IPS-18c (cell line): ENCODE measurements at regions not wholly inside any gene's neighbourhood (a gene's known extent, or its start where the extent isn't known, plus 50 kb on each side); places are given as distances from the start of the nearest gene placed in this dataset.

ENCODE experiments used
- H3K4me3 ChIP-seq: 2 replicates; pipeline ENCODE4 v1.7.0; 2013; ENCODE audit warnings: low read depth, mild to moderate bottlenecking, low read length, moderate library complexity; ENCODE audit not compliant: insufficient read depth
- H3K9me3 ChIP-seq: one replicate; pipeline ENCODE4 v1.6.1; 2013; ENCODE audit warnings: mild to moderate bottlenecking, low read length, moderate library complexity; ENCODE audit not compliant: control insufficient read depth, insufficient read depth

DNA sequence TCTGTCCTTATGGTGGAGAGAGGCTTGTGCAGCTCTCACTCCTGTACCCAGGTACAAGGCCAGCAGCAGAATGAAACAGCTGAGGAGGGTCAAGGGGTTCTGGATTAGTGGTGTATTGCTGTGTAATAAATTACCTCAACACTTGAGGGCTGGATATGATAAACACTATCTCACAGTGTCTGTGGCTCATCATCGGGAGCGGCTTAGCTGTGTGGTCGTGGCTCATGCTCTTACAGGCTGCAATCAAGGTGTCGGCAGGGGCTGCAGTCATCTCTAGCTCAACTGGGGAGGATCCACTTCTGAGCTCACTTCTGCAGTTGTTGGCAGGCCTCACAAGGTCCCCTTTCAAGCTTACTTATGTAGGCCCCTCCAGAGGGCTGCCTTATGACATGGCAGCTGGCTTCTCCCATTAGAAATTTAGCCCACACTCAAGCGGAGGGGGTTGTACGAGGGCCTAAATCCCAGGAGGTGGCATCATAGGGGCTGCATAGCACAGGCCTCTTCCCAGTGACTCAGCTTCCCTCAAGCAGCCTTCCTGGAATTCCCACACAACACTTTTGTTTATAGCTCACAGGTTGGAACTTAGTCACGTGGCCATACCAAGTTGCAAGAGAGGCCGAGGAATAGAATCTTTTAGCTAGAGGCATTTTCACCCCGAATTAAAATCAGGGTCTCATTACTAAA, 148.2 kb upstream of the RPS6KA3 start:
- peaks cover 4% of the 10 kb centered on the region for H3K9me3 ChIP-seq
- no peak overlapping the region for H3K4me3 ChIP-seq

DNA sequence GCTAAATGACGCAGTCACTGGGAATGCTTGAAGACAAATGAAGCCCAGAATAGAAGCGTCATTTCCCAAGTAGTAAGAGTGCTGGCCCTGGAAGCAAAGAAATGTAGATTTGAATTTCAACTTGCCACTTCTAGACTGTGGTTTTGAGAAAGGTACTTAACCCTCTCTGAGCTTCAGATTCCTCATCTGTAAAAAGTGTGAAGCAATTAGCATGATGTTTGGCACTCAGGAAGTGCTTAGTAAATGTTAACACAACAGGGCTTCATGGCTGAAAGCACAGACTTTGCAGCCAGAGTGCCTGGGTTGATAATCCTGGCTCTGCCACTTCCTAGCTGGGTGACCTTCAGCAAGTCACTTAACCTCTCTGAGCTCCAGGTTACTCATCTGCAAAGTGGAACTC, 147.4 kb upstream of the RPS6KA3 start:
- Histone ChIP-seq H3K9me3 (peaks cover 4% of the 10 kb centered on the region), H3K4me3 (no peak overlapping the region)

DNA sequence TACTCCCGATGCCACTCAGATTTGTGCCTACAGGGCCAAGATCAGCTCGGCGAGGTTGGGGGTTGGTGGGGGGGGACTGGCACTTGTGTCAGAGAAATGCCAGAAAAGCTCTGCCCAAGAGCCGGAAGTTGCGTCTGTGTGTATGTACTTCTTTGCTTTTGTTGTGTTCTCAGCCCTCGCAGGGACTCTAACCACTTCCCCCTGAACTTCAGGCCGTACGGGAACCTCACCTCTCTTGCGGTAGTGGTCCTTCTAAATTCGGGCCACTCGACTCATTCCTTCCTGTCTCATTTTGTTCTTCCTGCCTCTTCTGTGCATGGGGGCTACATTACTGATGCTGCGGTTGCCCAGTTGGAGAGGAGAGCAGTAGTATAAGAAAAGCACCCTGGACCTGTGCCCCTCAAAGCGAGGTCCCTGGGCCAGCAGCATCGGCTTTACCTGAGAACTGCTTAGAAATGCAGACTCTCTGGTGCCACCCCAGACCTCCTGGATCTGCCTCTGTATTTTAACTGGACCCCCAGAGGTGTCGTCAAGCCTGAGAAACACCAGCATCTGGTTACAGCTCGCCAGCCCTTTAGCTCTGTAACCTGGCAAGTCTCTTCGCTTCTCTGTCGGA, 146.3 kb upstream of the RPS6KA3 start:
- Histone ChIP-seq H3K9me3 (peaks cover 4% of the 10 kb centered on the region), H3K4me3 (no peak overlapping the region)

DNA sequence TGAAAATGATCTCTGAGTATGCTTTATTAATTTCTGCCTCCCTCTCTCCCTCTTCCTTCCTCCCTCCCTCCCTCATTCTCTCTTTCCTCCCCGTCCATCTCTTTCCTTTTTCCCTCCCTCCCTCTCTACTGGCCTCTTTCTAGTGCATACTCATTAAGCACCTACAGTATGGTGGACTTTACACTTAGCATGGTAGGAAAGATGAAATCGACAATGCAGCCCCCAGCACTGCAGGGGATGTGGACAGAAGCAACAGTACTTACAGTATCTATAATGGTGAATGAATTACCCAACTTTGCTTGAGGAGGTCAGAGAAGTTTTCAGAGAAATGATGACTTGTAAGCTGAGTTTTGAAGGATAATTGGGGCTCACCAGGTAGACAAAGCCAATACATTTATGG, 143.8 kb upstream of the RPS6KA3 start:
- Histone ChIP-seq H3K4me3 (no peak overlapping the region), H3K9me3 (peaks cover 4% of the 10 kb centered on the region)

DNA sequence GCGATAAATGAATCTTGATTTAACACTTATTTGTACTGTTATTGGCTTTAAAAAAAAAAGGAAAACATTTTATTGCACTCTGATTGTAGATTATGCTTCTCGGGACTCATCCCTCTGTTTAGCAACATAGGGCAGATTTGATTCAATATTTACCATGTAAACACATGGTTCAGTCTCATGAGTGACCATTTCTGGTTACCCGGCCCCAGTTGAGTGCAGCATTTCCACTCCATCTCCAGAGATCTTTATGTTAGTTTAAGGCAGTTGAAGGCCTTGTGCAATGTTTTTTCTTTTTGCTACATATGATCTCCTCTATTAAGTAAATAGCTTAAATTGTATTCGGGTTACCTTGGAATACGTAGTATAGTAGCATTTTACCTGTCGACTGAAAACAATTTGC, 143.3 kb upstream of the RPS6KA3 start:
- peaks cover 4% of the 10 kb centered on the region for H3K9me3 ChIP-seq
- no peak overlapping the region for H3K4me3 ChIP-seq

DNA sequence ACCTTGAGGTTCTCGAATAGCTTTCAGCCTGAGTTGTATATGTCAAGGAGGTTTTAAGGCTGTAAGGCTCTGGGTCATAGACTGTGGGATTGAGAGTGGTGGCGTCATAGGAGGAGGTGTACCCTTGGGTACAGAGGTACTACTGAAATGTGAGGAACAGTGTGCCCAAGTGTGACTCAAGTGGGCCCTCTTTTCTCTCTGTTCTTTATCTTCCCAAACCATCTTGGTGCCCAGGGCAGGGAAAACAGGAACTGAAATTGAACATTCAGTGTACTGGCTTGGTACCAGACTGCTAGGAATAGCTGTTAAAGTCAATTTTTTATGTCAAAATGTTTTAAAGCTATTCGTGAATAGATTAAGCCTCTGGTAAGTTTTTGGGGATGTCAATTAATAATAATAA, 136.2 kb upstream of the RPS6KA3 start:
- H3K9me3 ChIP-seq = peaks cover 4% of the 10 kb centered on the region
- H3K4me3 ChIP-seq = no peak overlapping the region

DNA sequence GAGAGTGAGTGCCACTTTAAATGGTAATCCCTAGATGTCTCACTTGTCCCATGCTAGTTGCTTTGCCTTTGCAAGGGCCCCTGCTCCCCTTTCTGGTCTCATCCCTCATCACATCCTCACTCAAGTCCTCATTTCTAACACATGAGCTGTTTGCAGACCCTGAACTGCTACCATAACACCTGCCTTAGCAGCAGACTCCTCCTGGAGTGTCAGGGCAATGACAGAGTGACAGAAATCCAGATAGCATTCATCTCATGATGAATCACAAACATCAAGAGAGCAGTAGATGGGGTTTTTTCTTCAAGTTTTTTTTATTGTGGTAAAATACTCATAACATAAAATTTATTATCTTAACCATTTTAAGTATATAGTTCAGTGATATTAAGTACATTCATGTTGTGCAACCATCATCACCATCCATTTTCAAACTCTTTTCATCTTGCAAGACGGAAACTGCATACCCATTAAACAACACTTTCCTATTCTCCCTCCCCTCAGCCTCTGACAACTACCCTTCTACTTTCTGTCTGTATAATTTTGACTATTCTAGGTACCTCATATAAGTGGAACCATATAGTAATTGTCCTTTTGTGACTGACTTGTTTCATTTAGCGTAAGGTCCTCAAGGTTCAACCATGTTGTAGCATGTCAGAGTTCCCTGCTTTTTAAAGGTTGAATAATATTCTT, 133.2 kb upstream of the RPS6KA3 start:
- peaks cover 4% of the 10 kb centered on the region for H3K9me3 ChIP-seq
- H3K4me3 ChIP-seq = no peak overlapping the region

DNA sequence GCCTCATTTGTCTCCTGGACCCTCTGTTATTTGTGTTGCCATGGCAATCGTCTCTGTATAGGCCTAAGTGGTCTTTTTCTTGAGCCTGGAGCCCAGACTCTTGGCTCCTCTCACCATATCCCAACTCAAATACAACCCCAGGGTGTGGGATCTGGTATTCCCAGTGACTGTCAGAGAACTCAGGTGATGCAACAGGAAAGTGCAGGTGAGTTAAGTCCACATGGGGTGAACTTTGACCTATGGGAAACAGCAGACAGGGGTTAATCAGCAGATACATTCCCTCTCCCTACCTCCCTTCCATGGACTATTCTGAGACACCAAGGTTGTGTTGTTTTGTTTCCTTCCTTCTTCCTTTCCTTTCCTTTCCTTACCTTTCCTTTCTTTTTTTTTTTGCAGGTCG, 130.9 kb upstream of the RPS6KA3 start:
- Histone ChIP-seq H3K4me3 (no peak overlapping the region), H3K9me3 (peaks cover 2% of the 10 kb centered on the region)

DNA sequence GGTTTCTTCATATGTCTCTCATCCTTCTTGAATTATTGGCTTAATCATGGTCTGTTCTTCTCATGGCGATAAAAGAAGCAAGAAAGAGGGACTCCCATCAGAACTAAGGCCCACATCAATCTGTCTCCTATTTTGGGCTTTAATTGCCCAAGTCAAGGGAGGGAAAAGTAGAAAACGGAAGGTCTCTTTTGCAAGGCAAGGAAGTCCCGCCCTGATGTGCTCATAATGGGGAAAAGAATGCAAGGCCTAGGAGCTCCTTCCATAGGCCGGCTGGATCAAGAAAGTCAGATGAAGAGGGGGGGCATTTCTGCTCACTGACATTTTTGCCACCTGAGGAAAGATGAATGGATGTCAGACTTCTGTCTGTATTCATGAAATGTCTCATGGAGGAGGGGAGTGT, 127.7 kb upstream of the RPS6KA3 start:
- Histone ChIP-seq H3K4me3 (no peak overlapping the region), H3K9me3 (peaks cover 2% of the 10 kb centered on the region)

DNA sequence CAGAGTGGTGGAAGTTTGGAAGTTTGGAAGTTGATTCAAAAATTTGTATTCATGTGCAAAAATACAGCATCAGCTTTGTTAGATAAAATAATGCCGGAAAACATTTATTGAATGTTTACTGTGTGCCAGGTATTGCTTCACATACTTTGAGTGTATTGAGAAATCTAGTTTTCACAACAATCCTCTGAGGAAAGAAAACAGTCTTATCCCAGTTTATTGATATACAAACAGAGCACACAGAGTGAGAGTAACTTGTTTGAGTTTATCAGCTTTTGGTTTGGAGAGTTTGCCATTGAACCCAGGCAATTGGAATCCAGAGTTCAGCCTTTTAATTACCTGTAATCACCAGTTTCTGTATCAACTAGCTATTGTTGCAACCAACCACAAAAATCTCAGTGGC, 127.2 kb upstream of the RPS6KA3 start:
- no peak overlapping the region for H3K4me3 ChIP-seq
- H3K9me3 ChIP-seq = peaks cover 2% of the 10 kb centered on the region

DNA sequence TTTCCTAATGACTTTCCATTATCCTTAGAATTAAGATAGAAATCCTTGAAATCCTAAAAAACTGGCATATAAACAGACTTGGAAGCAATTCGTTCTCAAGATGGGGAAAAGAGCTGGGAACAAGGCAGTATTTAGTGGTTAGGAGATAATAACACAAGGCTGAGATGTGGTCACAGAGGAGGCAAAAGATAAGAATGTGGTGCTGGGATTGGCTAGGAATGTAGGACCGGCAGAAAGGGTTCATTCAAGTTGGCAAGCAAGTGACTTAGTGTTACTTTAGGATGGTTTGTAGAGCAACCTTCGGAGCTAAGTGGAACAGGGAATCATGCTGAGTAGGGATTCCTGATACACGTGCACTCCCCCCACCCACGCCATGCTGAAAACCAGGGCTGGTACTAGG, 121.9 kb upstream of the RPS6KA3 start:
- no peak overlapping the region for H3K4me3 ChIP-seq
- peaks cover 2% of the 10 kb centered on the region for H3K9me3 ChIP-seq

DNA sequence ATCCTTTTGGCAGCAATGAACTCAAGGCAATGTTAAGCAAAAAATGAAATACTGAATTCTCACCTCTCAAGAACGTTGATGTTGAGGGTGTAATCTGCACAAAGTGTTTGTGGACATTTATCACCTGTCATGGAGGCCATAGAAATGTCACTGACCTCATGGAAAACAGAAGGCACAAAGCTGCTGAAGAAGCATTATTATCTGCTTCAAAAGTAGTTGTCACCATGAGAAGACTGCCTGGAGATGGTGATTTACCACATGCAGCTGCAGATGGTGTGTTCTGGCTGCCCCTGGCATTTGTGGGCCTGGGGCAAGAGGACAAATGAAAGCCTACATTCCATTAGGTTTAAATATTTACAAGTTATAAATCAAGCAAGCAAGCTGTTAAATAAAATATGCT, 116.8 kb upstream of the RPS6KA3 start:
- H3K9me3 ChIP-seq = no peaks in the 10 kb centered on the region
- no peak overlapping the region for H3K4me3 ChIP-seq

DNA sequence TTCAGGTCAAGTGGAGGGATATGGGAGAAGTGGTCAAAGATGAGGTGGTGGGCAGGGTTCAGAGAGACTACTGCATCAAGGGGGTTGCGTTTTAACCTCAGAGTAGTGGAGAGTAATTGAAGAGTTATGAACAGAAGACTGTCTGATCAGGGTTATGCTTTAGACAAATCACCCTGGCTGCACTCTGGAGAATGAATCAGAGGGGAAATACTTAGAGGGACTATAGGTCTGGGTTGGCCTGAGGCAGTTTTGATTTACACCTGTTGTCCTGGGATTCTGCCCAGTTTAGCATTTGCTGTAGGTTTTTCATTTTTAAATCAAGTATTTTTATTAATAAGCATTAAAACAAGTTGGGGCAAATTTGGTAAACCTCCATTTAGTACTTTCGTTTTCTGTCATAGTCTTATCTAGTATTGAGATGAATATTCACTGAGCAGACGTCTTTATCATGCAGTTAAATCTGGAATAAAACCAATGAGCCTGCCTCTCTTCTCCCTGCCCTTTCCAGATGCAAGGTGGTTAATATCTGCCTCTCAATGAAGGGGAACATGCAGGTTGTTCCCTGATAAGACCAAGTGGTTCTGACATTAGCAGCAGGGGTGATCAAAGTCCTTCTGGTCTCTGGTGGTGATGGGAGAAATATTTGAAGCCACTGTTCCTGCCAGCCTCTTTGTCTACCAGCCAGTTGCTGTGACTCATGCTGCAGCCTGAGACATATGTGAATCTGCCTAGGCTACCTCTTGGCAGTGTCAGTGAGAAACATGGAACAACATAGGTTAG, 116.0 kb upstream of the RPS6KA3 start:
- no peak overlapping the region for H3K4me3 ChIP-seq

DNA sequence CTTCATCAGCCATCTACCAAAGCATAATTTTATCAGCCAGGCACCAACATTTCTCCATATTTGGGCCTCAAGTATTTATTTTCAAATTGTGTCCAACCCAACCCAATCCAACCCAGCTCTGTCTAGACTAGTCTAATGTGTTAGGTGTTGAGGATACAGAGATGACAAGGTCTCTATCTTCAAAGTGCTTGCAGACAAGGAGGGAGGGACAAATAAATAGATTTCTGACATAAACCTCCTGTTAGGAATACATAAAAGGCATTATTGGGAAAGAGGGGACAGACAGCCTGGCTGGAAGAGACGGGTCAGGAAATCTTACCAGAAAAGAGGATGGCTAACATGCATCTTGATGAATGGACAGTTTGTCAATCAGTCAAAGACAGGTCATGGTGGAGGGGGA, 115.4 kb upstream of the RPS6KA3 start:
- H3K9me3 ChIP-seq = no peaks in the 10 kb centered on the region
- no peak overlapping the region for H3K4me3 ChIP-seq

More for the DNA sequence above, 116.0 kb upstream of the RPS6KA3 start:
- H3K9me3 ChIP-seq = no peaks in the 10 kb centered on the region

DNA sequence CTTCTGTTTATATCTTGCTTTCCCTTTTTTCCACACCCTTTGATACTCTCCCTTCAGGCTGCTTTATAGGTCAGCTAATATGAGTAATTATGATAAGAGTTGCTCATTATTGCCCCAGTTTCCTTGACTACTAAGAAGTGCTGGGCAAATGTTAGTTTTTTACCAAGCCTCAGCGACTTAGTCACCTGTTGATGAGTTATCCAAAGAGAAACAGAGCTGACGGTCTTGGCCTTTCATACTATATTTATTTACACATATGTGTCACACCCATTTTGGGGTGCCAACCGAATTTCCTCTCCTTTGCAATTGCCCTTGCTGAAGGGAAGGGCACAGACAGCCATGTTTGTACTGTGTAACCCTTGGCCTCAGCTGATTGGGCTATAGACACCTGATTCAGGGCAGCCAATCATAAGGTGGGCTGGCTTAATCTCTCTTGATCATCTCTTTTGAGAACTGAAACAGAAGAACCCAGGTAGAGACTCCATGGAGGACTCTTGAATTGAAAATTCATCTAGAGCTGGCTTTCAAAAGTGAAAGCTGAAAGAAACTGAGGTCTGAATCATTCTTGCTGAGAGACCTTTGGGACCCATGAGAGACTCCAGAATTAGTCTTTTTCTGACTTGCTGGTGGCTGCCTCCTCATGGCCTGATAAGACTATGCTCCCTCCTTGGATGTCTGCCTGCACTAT, 111.7 kb upstream of the RPS6KA3 start:
- no peak overlapping the region for H3K4me3 ChIP-seq
- H3K9me3 ChIP-seq = no peaks in the 10 kb centered on the region

DNA sequence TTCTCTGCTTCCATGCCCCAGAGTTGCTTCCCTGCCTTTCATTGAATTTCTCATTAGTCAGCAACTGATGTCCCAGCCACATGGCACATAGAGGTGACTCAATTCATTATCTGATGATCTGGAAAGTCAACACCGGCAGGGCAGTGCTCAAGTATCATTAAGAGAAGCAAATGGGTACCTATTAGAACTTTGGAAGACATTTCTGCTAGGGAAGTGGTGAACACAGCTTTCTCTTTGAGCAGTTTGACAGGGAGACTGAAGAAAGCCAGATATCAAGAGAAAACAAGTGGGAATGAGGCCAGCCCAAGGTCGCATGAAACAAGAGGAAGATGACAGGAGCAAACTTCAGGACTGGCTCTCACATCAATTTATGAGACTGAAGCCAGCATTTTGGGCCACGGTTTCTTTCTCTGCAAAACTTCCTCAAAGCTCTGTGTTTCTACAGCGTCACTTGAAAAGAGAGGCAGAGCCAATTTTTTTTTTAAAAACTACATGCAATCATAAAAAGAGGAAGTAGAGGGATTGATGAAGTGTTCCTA, 108.3 kb upstream of the RPS6KA3 start:
- H3K4me3 ChIP-seq = no peak overlapping the region
- H3K9me3 ChIP-seq = no peaks in the 10 kb centered on the region

DNA sequence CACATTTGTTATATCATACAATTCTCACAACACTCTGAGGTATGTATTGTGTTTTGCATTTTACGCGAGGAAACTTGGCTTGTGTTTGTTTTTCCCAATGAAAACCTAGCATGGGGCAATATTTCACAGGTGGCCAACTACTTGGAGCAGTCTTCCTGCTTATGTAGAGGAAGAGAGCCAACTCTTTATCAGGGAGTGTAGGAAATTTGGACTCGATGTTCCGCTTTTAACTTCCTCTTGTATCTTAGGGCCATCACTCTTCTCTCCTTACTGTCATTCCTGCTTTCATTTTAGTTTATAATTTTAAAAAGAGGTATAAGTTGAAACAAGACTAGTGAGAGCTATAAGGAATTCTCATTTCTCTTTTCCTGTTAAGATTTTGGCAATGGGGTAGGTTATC, 107.7 kb upstream of the RPS6KA3 start:
- Histone ChIP-seq H3K9me3 (no peaks in the 10 kb centered on the region), H3K4me3 (no peak overlapping the region)
